Endodermal cell (in vitro differentiated cells): ENCODE measurements at regions not wholly inside any gene's neighbourhood (a gene's known extent, or its start where the extent isn't known, plus 50 kb on each side); places are given as distances from the start of the nearest gene placed in this dataset.

Experiments used
- DNase-seq: peaks from one replicate; pipeline ENCODE4 v3.0.0-alpha.2; 2017
- H3K27ac ChIP-seq: 2 replicates; pipeline ENCODE4 v1.5.1; 2013; ENCODE audit warnings: mild to moderate bottlenecking, low read depth, low read length, moderate library complexity
- H3K27me3 ChIP-seq: 2 replicates; pipeline ENCODE4 v1.6.1; 2013; ENCODE audit warnings: mild to moderate bottlenecking, low read length, moderate library complexity; ENCODE audit not compliant: insufficient read depth, control insufficient read depth, poor library complexity, severe bottlenecking
- H3K36me3 ChIP-seq: 2 replicates; pipeline ENCODE4 v1.7.0; 2013; ENCODE audit warnings: mild to moderate bottlenecking, low read length, moderate library complexity; ENCODE audit not compliant: control insufficient read depth, insufficient read depth
- H3K4me1 ChIP-seq: one replicate; pipeline ENCODE4 v1.7.0; 2013; ENCODE audit warnings: low read length; ENCODE audit not compliant: control insufficient read depth, insufficient read depth
- H3K4me3 ChIP-seq: 2 replicates; pipeline ENCODE4 v1.5.1; 2013; ENCODE audit warnings: mild to moderate bottlenecking, low read length, moderate library complexity
- H3K9ac ChIP-seq: 2 replicates; pipeline ENCODE4 v1.6.1; 2013; ENCODE audit warnings: mild to moderate bottlenecking, low read length, moderate library complexity; ENCODE audit not compliant: poor library complexity, severe bottlenecking; ENCODE audit errors: extremely low read depth
- H3K9me3 ChIP-seq: 2 replicates; pipeline ENCODE4 v1.6.1; 2013; ENCODE audit warnings: mild to moderate bottlenecking, low read length, moderate library complexity; ENCODE audit not compliant: control insufficient read depth
- H3K27ac Mint-ChIP-seq: 2 replicates; pipeline ENCODE4 v1.8.0; 2020; ENCODE audit warnings: mixed read lengths
- H3K27me3 Mint-ChIP-seq: 2 replicates; pipeline ENCODE4 v1.8.0; 2021; ENCODE audit warnings: mild to moderate bottlenecking, mixed read lengths; ENCODE audit not compliant: insufficient read depth
- H3K36me3 Mint-ChIP-seq: 2 replicates; pipeline ENCODE4 v1.8.0; 2020; ENCODE audit warnings: low read depth, mixed read lengths
- H3K4me1 Mint-ChIP-seq: 2 replicates; pipeline ENCODE4 v1.8.0; 2020; ENCODE audit warnings: mixed read lengths
- H3K4me3 Mint-ChIP-seq: 2 replicates; pipeline ENCODE4 v1.8.0; 2020; ENCODE audit warnings: mild to moderate bottlenecking, moderate library complexity, mixed read lengths
- H3K9me3 Mint-ChIP-seq: 2 replicates; pipeline ENCODE4 v1.8.0; 2020; ENCODE audit warnings: mild to moderate bottlenecking, mixed read lengths
- CTCF ChIP-seq: fragments of 200-600 bp; sonication (generic); conservative IDR thresholded peaks from 2 replicates; pipeline ENCODE4 v1.5.0; 2021; ENCODE audit warnings: antibody characterized with exemption, mild to moderate bottlenecking
- WGBS, 2 experiments: methylation state at CpG; one replicate each; pipeline versions ENCODE4 v1.1.5 to v1.1.7; 2013; ENCODE audit warnings: missing lambda C conversion rate in 2 of 2, mixed read lengths in 1 of 2; ENCODE audit not compliant: insufficient coverage in 1 of 2, insufficient read length in 1 of 2; 5-methylcytosine and 5-hydroxymethylcytosine counted together

- H3K4me1 Mint-ChIP-seq: no peaks in the 10 kb centered on the region
- H3K27ac Mint-ChIP-seq: no peak overlapping the region
- Histone ChIP-seq H3K27me3 (no peaks in the 10 kb centered on the region), H3K9ac (no peak overlapping the region), H3K27ac (no peak overlapping the region), H3K4me3 (no peak overlapping the region), H3K9me3 (no peaks in the 10 kb centered on the region), H3K36me3 (no peaks in the 10 kb centered on the region), H3K4me1 (no peaks in the 10 kb centered on the region)
- no peak overlapping the region for H3K4me3 Mint-ChIP-seq
- H3K27me3 Mint-ChIP-seq: no peaks in the 10 kb centered on the region
- H3K36me3 Mint-ChIP-seq: no peaks in the 10 kb centered on the region
- H3K9me3 Mint-ChIP-seq: no peaks in the 10 kb centered on the region
- 100% methylated on average over 1 to 2 of the region's 3 CpGs for WGBS, 2 experiments
- no peak for TF ChIP-seq CTCF
- DNase-seq: no peak
These were observed 70.6 kb upstream of the CHRM3 start for GRCh38 chr1:239315631-239316217.

GRCh38 chr1:239311331-239311730 is 75.0 kb upstream of the CHRM3 start:
- no peak overlapping the region for H3K27ac Mint-ChIP-seq
- DNase-seq: no peak
- no peaks in the 10 kb centered on the region for H3K27me3 ChIP-seq
- no peaks in the 10 kb centered on the region for H3K36me3 Mint-ChIP-seq
- H3K9me3 ChIP-seq: no peaks in the 10 kb centered on the region
- no peak overlapping the region for H3K9ac ChIP-seq
- WGBS, 2 experiments: 85 to 93% methylated on average over 3 to 5 of the region's 5 CpGs
- no peaks in the 10 kb centered on the region for H3K9me3 Mint-ChIP-seq
- no peak overlapping the region for H3K4me3 ChIP-seq
- H3K4me1 ChIP-seq: no peaks in the 10 kb centered on the region
- TF ChIP-seq CTCF: no peak
- H3K4me3 Mint-ChIP-seq: no peak overlapping the region
- H3K4me1 Mint-ChIP-seq: no peaks in the 10 kb centered on the region
- no peaks in the 10 kb centered on the region for H3K27me3 Mint-ChIP-seq
- no peaks in the 10 kb centered on the region for H3K36me3 ChIP-seq
- no peak overlapping the region for H3K27ac ChIP-seq

- Mint-ChIP-seq H3K27ac (no peak overlapping the region), H3K27me3 (no peaks in the 10 kb centered on the region), H3K9me3 (no peaks in the 10 kb centered on the region), H3K4me3 (no peak overlapping the region), H3K4me1 (no peaks in the 10 kb centered on the region), H3K36me3 (no peaks in the 10 kb centered on the region)
- Histone ChIP-seq H3K27me3 (no peaks in the 10 kb centered on the region), H3K4me3 (no peak overlapping the region), H3K4me1 (no peaks in the 10 kb centered on the region), H3K9ac (no peak overlapping the region), H3K9me3 (no peaks in the 10 kb centered on the region), H3K36me3 (no peaks in the 10 kb centered on the region), H3K27ac (no peak overlapping the region)
- WGBS, 2 experiments: 37 to 55% methylated on average over 3 to 6 of the region's 6 CpGs
- DNase-seq: peak; percentile 89
- TF ChIP-seq CTCF: peak; percentile 91
These were observed 77.6 kb upstream of the CHRM3 start for GRCh38 chr1:239308701-239309333.
